IPS-11a (cell line): ENCODE measurements at regions not wholly inside any gene's neighbourhood (a gene's known extent, or its start where the extent isn't known, plus 50 kb on each side); places are given as distances from the start of the nearest gene placed in this dataset.
"Not testable (repeated sequence)": the region's sequence is repeated elsewhere in the genome, so short reads cannot be mapped to it uniquely, and the experiment has no call there.

ENCODE experiments used
- H3K4me3 ChIP-seq: one replicate; pipeline ENCODE4 v1.5.1; 2013; ENCODE audit warnings: low read depth, low read length, control low read depth

GRCh38 chr12:107491856-107492255, 193.7 kb upstream of the PWP1 start:
- no peak overlapping the region for H3K4me3 ChIP-seq

- no peak overlapping the region for H3K4me3 ChIP-seq
Observed at GRCh38 chr12:107492393-107493134, 193.0 kb upstream of the PWP1 start.

- H3K4me3 ChIP-seq: no peak overlapping the region
Observed at GRCh38 chr12:107493135-107493494, 192.5 kb upstream of the PWP1 start.

- no peak overlapping the region for H3K4me3 ChIP-seq
Observed at GRCh38 chr12:107493666-107494065, 191.9 kb upstream of the PWP1 start.

- H3K4me3 ChIP-seq: no peak overlapping the region
Observed at GRCh38 chr12:107494331-107494730, 191.3 kb upstream of the PWP1 start.

GRCh38 chr12:107495604-107496003, 190.0 kb upstream of the PWP1 start:
- H3K4me3 ChIP-seq: no peak overlapping the region

- no peak overlapping the region for H3K4me3 ChIP-seq
Observed at GRCh38 chr12:107497231-107497630, 188.4 kb upstream of the PWP1 start.

- no peak overlapping the region for H3K4me3 ChIP-seq
Observed at GRCh38 chr12:107500307-107500706, 185.3 kb upstream of the PWP1 start.

- no peak overlapping the region for H3K4me3 ChIP-seq
Observed at GRCh38 chr12:107501681-107502080, 183.9 kb upstream of the PWP1 start.

- H3K4me3 ChIP-seq: no peak overlapping the region
Observed at GRCh38 chr12:107503129-107503855, 182.3 kb upstream of the PWP1 start.

GRCh38 chr12:107503887-107504885, 181.4 kb upstream of the PWP1 start:
- H3K4me3 ChIP-seq: no peak overlapping the region

- no peak overlapping the region for H3K4me3 ChIP-seq
Observed at GRCh38 chr12:107509421-107509820, 176.2 kb upstream of the PWP1 start.

GRCh38 chr12:107510211-107510610, 175.4 kb upstream of the PWP1 start:
- no peak overlapping the region for H3K4me3 ChIP-seq

GRCh38 chr12:107511292-107511691, 174.3 kb upstream of the PWP1 start:
- no peak overlapping the region for H3K4me3 ChIP-seq

GRCh38 chr12:107512391-107512790, 173.2 kb upstream of the PWP1 start:
- H3K4me3 ChIP-seq: no peak overlapping the region

- no peak overlapping the region for H3K4me3 ChIP-seq
Observed at GRCh38 chr12:107513184-107513583, 172.4 kb upstream of the PWP1 start.

GRCh38 chr12:107513636-107514400, 171.8 kb upstream of the PWP1 start:
- H3K4me3 ChIP-seq: no peak overlapping the region

- H3K4me3 ChIP-seq: no peak overlapping the region
Observed at GRCh38 chr12:107514887-107515445, 170.6 kb upstream of the PWP1 start.

- H3K4me3 ChIP-seq: no peak overlapping the region
Observed at GRCh38 chr12:107515446-107515958, 170.1 kb upstream of the PWP1 start.

GRCh38 chr12:107517816-107518215, 167.8 kb upstream of the PWP1 start:
- not testable (repeated sequence) for H3K4me3 ChIP-seq
